C4-2B (cell line): ENCODE measurements at regions not wholly inside any gene's neighbourhood (a gene's known extent, or its start where the extent isn't known, plus 50 kb on each side); places are given as distances from the start of the nearest gene placed in this dataset.
"Not testable (repeated sequence)": the region's sequence is repeated elsewhere in the genome, so short reads cannot be mapped to it uniquely, and the experiment has no call there.

Experiments used
- H3K27ac ChIP-seq: fragments of 450-650 bp; 2 replicates; pipeline ENCODE4 v1.5.1; 2017
- ZFX ChIP-seq: fragments of 450-650 bp; IDR thresholded peaks from 2 replicates; pipeline ENCODE4 v1.6.1; 2017
- TF ChIP-seq, protein P1 (sequence below): fragments of 450-650 bp; conservative IDR thresholded peaks from 2 replicates; pipeline ENCODE4 v1.5.1; 2017; ENCODE audit warnings: mild to moderate bottlenecking

DNA sequence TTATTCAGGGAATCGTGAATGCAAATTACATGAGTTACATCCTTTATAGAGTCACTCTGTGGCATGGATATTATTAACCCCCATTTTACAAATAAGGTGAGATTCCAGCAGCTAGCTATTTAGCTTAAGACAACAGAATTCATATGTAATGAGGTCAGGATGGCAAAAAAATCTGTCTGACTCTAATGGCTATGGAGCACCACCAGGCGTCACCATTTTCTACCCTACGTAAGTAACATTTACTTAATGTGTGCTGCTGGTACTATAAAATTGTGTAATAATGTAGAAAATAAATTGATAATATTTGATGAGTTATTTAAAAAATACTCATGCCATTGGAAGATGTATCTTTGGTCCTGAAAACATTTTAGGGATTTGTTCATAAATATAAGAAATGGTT is 2040.1 kb upstream of the LRRTM1 start:
- H3K27ac ChIP-seq, result no peak overlapping the region
- TF ChIP-seq ZFX, result no peak
- TF ChIP-seq, protein P1, sequence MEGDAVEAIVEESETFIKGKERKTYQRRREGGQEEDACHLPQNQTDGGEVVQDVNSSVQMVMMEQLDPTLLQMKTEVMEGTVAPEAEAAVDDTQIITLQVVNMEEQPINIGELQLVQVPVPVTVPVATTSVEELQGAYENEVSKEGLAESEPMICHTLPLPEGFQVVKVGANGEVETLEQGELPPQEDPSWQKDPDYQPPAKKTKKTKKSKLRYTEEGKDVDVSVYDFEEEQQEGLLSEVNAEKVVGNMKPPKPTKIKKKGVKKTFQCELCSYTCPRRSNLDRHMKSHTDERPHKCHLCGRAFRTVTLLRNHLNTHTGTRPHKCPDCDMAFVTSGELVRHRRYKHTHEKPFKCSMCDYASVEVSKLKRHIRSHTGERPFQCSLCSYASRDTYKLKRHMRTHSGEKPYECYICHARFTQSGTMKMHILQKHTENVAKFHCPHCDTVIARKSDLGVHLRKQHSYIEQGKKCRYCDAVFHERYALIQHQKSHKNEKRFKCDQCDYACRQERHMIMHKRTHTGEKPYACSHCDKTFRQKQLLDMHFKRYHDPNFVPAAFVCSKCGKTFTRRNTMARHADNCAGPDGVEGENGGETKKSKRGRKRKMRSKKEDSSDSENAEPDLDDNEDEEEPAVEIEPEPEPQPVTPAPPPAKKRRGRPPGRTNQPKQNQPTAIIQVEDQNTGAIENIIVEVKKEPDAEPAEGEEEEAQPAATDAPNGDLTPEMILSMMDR, result peak; percentile 58

DNA sequence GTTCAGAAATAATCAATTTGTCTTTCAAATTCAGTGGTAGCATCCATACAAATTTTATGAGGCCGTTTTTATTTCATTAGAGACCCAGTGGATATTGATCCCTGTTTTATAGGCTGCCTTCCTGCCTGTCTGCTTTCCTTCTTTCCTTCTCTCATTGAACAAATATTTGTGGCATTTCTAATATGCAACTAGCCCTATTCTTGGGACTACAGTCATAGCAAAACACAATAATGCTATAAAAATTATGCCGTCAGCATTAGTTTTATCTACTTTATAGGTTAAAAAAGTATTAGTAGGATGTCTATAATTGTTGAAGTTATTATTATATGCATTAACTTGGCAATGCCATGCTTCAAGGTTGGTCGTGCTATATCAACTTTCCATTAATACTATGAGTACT is 2037.8 kb upstream of the LRRTM1 start:
- TF ChIP-seq, protein P1, result no peak
- no peak for TF ChIP-seq ZFX
- no peak overlapping the region for H3K27ac ChIP-seq

DNA sequence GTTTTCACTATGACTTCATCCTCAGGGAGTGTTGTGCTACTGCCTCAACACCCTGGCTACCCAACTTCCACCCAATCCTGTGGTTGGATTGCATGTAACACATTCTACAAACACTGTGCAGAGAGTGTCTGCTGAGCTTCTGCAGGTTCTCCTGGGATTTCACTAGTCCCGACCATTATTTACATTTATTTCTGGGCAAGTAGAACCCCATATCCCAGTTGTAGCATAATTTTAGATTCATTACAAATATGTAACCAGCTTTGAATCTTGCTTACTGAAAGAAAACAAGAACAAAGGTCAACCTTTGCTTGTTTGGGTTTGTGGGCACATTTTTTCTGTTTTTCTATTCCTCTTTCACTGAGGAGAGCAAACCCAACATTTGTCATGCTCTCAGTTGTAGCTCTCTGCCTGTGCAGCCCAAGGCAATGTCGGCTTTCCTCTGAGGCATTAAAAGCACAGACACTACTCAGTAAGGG is 2036.1 kb upstream of the LRRTM1 start:
- no peak overlapping the region for H3K27ac ChIP-seq
- TF ChIP-seq, protein P1, result no peak
- TF ChIP-seq ZFX, result no peak

GRCh38 chr2:82339805-82340204 is 2035.3 kb upstream of the LRRTM1 start:
- no peak for TF ChIP-seq ZFX
- TF ChIP-seq, protein P1, result no peak
- no peak overlapping the region for H3K27ac ChIP-seq

DNA sequence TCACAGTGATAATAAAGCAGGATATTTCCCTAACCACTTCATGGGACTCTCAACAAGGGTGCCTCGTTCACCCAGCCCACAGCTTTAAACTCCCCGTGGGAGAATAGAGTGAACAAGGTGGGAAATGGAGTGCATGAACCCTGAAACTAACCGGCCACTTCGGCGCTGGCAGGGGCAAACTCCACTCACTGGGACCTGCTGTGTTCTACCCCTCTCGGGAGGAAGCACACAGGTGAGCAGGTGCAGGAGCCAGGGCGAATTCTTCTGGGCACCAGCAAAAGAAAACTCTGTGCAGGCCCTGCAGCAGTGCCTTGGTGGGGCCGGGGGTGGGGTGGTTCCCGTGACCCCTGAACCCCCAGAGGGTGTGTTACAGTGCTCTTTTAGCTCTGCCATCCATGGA is 2029.1 kb upstream of the LRRTM1 start:
- H3K27ac ChIP-seq, result no peak overlapping the region

GRCh38 chr2:82330155-82330554 is 2025.6 kb upstream of the LRRTM1 start:
- TF ChIP-seq, protein P1, result no peak
- TF ChIP-seq ZFX, result no peak

More for the DNA sequence above, 2029.1 kb upstream of the LRRTM1 start:
- TF ChIP-seq, protein P1, result no peak
- TF ChIP-seq ZFX, result no peak

GRCh38 chr2:82326180-82326767 is 2021.7 kb upstream of the LRRTM1 start:
- H3K27ac ChIP-seq, result not testable (repeated sequence)

More at GRCh38 chr2:82330155-82330554, 2025.6 kb upstream of the LRRTM1 start:
- no peak overlapping the region for H3K27ac ChIP-seq

- TF ChIP-seq, protein P1, result no peak
- TF ChIP-seq ZFX, result no peak
- H3K27ac ChIP-seq, result no peak overlapping the region
These were observed 2015.7 kb upstream of the LRRTM1 start for GRCh38 chr2:82320296-82320695.
